B cell (primary cell): ENCODE measurements at regions not wholly inside any gene's neighbourhood (a gene's known extent, or its start where the extent isn't known, plus 50 kb on each side); places are given as distances from the start of the nearest gene placed in this dataset.

ENCODE experiments used
- ATAC-seq: fragments of 200-7000 bp; cut with Tn5 transposase; one replicate; pipeline ENCODE4 v1.10.0; 2021; ENCODE audit warnings: low read depth, mild to moderate bottlenecking, moderate number of reproducible peaks, moderate library complexity
- CTCF ChIA-PET: fragments of 350-600 bp; sonication (Branson Sonifier 250); formaldehyde crosslinking; loops from one replicate; lab custom pipeline; 2021; ENCODE audit warnings: antibody characterized with exemption, inconsistent platforms; lab: Charles Lee
- POLR2A ChIA-PET: fragments of 350-600 bp; sonication (Branson Sonifier 250); formaldehyde crosslinking; loops from one replicate; lab custom pipeline; 2021; ENCODE audit warnings: antibody characterized with exemption; lab: Charles Lee
- DNase-seq: peaks from one replicate; pipeline ENCODE4 v3.0.0; 2013
- H2AFZ ChIP-seq: 2 replicates; pipeline ENCODE4 v1.6.1; 2012; ENCODE audit warnings: mild to moderate bottlenecking, low read depth, low read length; ENCODE audit not compliant: insufficient read depth, poor library complexity, severe bottlenecking
- H3K27ac ChIP-seq, 2 donors: 1 replicate in 1 of 2; 2 replicates in 1 of 2; pipeline ENCODE4 v1.5.1; 2012 to 2013; ENCODE audit warnings: low read length in 2 of 2, mild to moderate bottlenecking in 2 of 2, moderate library complexity in 1 of 2
- H3K27me3 ChIP-seq, 4 experiments: fragments of 200-600 bp in 1 of 4; sonication (generic) in 1 of 4; replicated peaks in 1 of 4; 1 replicate in 2 of 4; 2 replicates in 2 of 4; pipeline versions ENCODE4 v1.6.1 to v1.7.0; 2013 to 2016; ENCODE audit warnings: low read length in 3 of 4, mild to moderate bottlenecking in 2 of 4, mixed read lengths in 1 of 4, moderate library complexity in 1 of 4; ENCODE audit not compliant: insufficient read depth in 4 of 4, control insufficient read depth in 3 of 4; ENCODE audit errors: control extremely low read depth in 1 of 4
- H3K36me3 ChIP-seq, 2 experiments: replicated peaks in 1 of 2; 1 replicate in 1 of 2; 2 replicates in 1 of 2; pipeline versions ENCODE4 v1.6.1 to v1.7.1; 2013; ENCODE audit warnings: low read length in 1 of 2; ENCODE audit not compliant: insufficient read depth in 2 of 2, control insufficient read depth in 1 of 2; ENCODE audit errors: control extremely low read depth in 1 of 2, extremely low read depth in 1 of 2
- H3K4me1 ChIP-seq, 2 donors: fragments of 200-600 bp in 1 of 2; sonication (generic) in 1 of 2; 1 replicate in 1 of 2; 2 replicates in 1 of 2; pipeline versions ENCODE4 v1.5.1 to v1.6.1; 2013 to 2017; ENCODE audit warnings: low read length in 2 of 2; ENCODE audit not compliant: control insufficient read depth in 2 of 2, insufficient read depth in 2 of 2
- H3K4me2 ChIP-seq: replicated peaks from 2 replicates; pipeline ENCODE3; 2012; ENCODE audit warnings: mild to moderate bottlenecking, low read depth, low read length; ENCODE audit not compliant: poor library complexity, severe bottlenecking
- H3K4me3 ChIP-seq, 5 experiments: fragments of 200-600 bp in 1 of 5; sonication (generic) in 1 of 5; 1 replicate in 3 of 5; 2 replicates in 2 of 5; pipeline versions ENCODE4 v1.5.1 to v1.7.0; 2011 to 2016; ENCODE audit warnings: low read length in 4 of 5, mild to moderate bottlenecking in 4 of 5, low read depth in 2 of 5, control low read depth in 1 of 5, moderate library complexity in 1 of 5; ENCODE audit not compliant: insufficient read depth in 1 of 5; ENCODE audit errors: control extremely low read depth in 1 of 5, extremely low read depth in 1 of 5
- H3K79me2 ChIP-seq: fragments of 200-600 bp; sonication (generic); one replicate; pipeline ENCODE4 v1.6.0; 2016; ENCODE audit warnings: low read length; ENCODE audit not compliant: control insufficient read depth, insufficient read depth
- H3K9ac ChIP-seq: fragments of 200-600 bp; sonication (generic); 2 replicates; pipeline ENCODE4 v1.6.1; 2017; ENCODE audit warnings: mild to moderate bottlenecking, low read length, moderate library complexity
- H3K9me3 ChIP-seq, 3 donors: one replicate each; pipeline versions ENCODE4 v1.6.1 to v1.7.1; 2013; ENCODE audit warnings: low read length in 2 of 3; ENCODE audit not compliant: control insufficient read depth in 2 of 3, insufficient read depth in 1 of 3; ENCODE audit errors: control extremely low read depth in 1 of 3
- H4K20me1 ChIP-seq: 2 replicates; pipeline ENCODE4 v1.6.0; 2012; ENCODE audit warnings: mild to moderate bottlenecking, low read length; ENCODE audit not compliant: insufficient read depth, control insufficient read depth, poor library complexity, severe bottlenecking
- H3K27ac Mint-ChIP-seq: one replicate; pipeline ENCODE4 v1.8.0; 2021; ENCODE audit warnings: mixed read lengths
- H3K27me3 Mint-ChIP-seq: one replicate; pipeline ENCODE4 v1.8.0; 2021; ENCODE audit warnings: mixed read lengths
- H3K4me1 Mint-ChIP-seq: one replicate; pipeline ENCODE4 v1.8.0; 2021; ENCODE audit warnings: mixed read lengths
- H3K4me3 Mint-ChIP-seq: one replicate; pipeline ENCODE4 v1.8.0; 2021; ENCODE audit warnings: mixed read lengths
- H3K9me3 Mint-ChIP-seq: one replicate; pipeline ENCODE4 v1.8.0; 2022; ENCODE audit warnings: mixed read lengths; ENCODE audit not compliant: insufficient read depth
- CTCF ChIP-seq: fragments of 200-600 bp; IDR thresholded peaks from one replicate; pipeline ENCODE4 v1.8.0; 2022; ENCODE audit warnings: antibody characterized with exemption, mild to moderate bottlenecking
- EZH2 ChIP-seq: IDR thresholded peaks from 2 replicates; pipeline ENCODE4 v1.6.1; 2012; ENCODE audit warnings: borderline replicate concordance, low read depth, mild to moderate bottlenecking, moderate library complexity, low read length; ENCODE audit not compliant: insufficient read depth, poor library complexity, severe bottlenecking
- WGBS: methylation state at CpG from one replicate; pipeline ENCODE4 v1.1.5; 2013; ENCODE audit warnings: missing lambda C conversion rate; ENCODE audit not compliant: insufficient coverage; 5-methylcytosine and 5-hydroxymethylcytosine counted together
- intact Hi-C: fragments of 100-400 bp; cut with micrococcal nuclease; formaldehyde crosslinking; loops from one replicate; pipeline ENCODE4 v1.10.0; 2022

DNA sequence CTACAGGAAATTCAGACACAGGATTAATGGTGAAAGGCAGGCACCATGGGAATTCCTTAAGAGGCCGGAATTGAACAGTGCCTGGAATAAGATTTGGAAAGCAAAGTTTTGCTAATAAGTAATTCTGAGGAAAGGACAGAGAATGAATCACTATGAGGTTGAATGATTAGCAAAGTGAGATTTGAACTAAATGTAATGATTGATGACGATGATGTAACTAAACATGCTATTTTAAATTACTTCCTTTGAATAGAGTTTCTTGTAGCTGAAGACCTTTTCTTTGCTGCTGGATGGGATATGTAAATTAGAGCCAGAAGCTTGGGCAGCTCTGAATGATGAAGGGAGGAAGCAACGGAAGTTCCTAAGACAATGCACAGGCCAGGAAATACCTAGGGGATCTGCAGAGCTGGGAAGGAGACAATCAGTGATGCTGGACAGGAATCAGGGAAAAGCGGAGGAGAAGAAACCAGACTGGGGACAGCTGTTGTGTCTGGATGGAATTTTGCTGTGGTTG is 482.0 kb downstream of the PSAT1 start:
- Histone ChIP-seq H4K20me1 (no peaks in the 10 kb centered on the region), H3K4me3 (no peak overlapping the region), H3K27me3 (no peaks in the 10 kb centered on the region), H3K9me3 (no peaks in the 10 kb centered on the region), H3K4me1 (peaks cover 11 to 19% of the 10 kb centered on the region in 2 donors), H3K9ac (no peak overlapping the region), H3K36me3 (no peaks in the 10 kb centered on the region), H2AFZ (no peak overlapping the region), H3K4me2 (no peak overlapping the region), H3K79me2 (no peaks in the 10 kb centered on the region), H3K27ac (no peak overlapping the region)
- no peak overlapping the region for H3K4me3 Mint-ChIP-seq
- ChIA-PET CTCF (interaction anchor here (1.3 kb wide), 1 partner anchor 13 kb away, joined by 3 read pairs; no protein-coding TSS in a partner anchor), POLR2A (no interaction called here)
- intact Hi-C loops, result no loop called here
- WGBS, result 89% methylated on average over 3 of the region's 4 CpGs
- H3K27ac Mint-ChIP-seq, result no peak overlapping the region
- H3K27me3 Mint-ChIP-seq, result no peaks in the 10 kb centered on the region
- TF ChIP-seq EZH2 (no peak), CTCF (no peak)
- H3K4me1 Mint-ChIP-seq, result peaks cover 20% of the 10 kb centered on the region
- no peaks in the 10 kb centered on the region for H3K9me3 Mint-ChIP-seq
- DNase-seq, result no peak
- ATAC-seq, result no peak

- H3K9me3 Mint-ChIP-seq, result no peaks in the 10 kb centered on the region
Measured at GRCh38 chr9:78781681-78782080, 484.8 kb downstream of the PSAT1 start.

More at GRCh38 chr9:78781681-78782080, 484.8 kb downstream of the PSAT1 start:
- Mint-ChIP-seq H3K4me3 (no peak overlapping the region), H3K27me3 (no peaks in the 10 kb centered on the region), H3K27ac (no peak overlapping the region), H3K4me1 (peaks cover 7% of the 10 kb centered on the region)
- Histone ChIP-seq H3K9ac (no peak overlapping the region), H3K27ac (no peak overlapping the region), H3K36me3 (no peaks in the 10 kb centered on the region), H3K4me3 (no peak overlapping the region), H3K27me3 (no peaks in the 10 kb centered on the region), H3K9me3 (no peaks in the 10 kb centered on the region), H4K20me1 (no peaks in the 10 kb centered on the region), H3K79me2 (no peaks in the 10 kb centered on the region), H2AFZ (no peak overlapping the region), H3K4me2 (no peak overlapping the region), H3K4me1 (peaks cover 2 to 3% of the 10 kb centered on the region in 2 donors)
- intact Hi-C loops, result no loop called here
- DNase-seq, result no peak
- TF ChIP-seq EZH2 (no peak), CTCF (no peak)
- no peak for ATAC-seq
- CTCF ChIA-PET, result interaction anchor here (1.1 kb wide), 1 partner anchor 179 kb away, joined by 4 read pairs; no protein-coding TSS in a partner anchor
- POLR2A ChIA-PET, result no interaction called here
- 83% methylated on average over 1 of the region's 4 CpGs for WGBS
